Right ventricle myocardium inferior (tissue), 1 donor: ENCODE measurements at regions not wholly inside any gene's neighbourhood (a gene's known extent, or its start where the extent isn't known, plus 50 kb on each side); places are given as distances from the start of the nearest gene placed in this dataset.
"Not testable (repeated sequence)": the region's sequence is repeated elsewhere in the genome, so short reads cannot be mapped to it uniquely, and the experiment has no call there.

Experiments used
- ATAC-seq: fragments of 200-7000 bp; cut with Tn5 transposase; one replicate; pipeline ENCODE4 v1.9.1; 2020; ENCODE audit warnings: mild to moderate bottlenecking, moderate library complexity
- DNase-seq: peaks from one replicate; pipeline ENCODE4 v3.0.0; 2021; ENCODE audit errors: missing footprints
- intact Hi-C: fragments of 100-400 bp; cut with DNase I; formaldehyde crosslinking; loops from one replicate; pipeline ENCODE4 v1.11.0; 2022
- donor health status: DM: no; HTN: yes; CAD: no; lungs with severe emphysema.

DNA sequence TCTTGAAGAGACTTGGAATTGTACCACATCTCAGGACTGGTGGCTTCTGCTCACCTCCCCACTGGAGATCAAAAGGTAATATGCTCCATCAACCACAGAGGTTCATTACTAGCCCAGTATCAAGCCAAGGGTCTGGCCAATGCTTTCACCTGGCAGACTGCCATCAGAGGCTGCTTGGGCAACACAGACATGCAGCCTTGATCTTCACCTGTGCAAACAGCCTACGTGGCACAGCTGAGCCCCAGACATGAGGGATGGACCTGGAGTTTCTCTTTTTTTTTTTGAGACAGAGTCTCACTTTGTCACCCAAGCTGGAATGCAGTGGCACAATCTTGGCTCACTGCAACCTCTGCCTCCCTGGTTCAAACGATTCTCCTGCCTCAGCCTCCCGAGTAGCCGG lies 105.6 kb upstream of the HES1 start:
- DNase-seq (no peak), ATAC-seq (no peak)
- intact Hi-C loops: no loop called here

DNA sequence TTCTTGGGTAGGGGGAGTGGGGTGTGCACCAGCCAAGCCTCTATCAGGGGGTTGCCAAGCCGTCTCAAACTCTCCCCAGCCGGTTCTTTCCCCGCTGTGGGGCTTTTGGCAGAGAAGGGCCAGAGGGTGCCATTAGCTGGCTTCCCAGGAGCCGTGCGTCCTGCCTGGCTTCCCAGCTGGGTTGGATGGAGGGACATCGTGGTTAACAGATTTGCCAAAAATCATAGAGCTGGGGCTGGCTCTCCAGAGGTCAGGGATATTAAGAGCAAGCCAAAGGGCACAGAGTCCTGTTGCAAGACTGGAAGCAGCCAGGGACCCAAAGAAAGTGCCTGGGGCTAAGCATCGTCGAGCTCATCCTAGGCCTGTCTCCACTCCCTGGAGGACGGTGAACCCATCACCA lies 104.6 kb upstream of the HES1 start:
- intact Hi-C loops: no loop called here
- ATAC-seq: no peak
- DNase-seq: no peak

DNA sequence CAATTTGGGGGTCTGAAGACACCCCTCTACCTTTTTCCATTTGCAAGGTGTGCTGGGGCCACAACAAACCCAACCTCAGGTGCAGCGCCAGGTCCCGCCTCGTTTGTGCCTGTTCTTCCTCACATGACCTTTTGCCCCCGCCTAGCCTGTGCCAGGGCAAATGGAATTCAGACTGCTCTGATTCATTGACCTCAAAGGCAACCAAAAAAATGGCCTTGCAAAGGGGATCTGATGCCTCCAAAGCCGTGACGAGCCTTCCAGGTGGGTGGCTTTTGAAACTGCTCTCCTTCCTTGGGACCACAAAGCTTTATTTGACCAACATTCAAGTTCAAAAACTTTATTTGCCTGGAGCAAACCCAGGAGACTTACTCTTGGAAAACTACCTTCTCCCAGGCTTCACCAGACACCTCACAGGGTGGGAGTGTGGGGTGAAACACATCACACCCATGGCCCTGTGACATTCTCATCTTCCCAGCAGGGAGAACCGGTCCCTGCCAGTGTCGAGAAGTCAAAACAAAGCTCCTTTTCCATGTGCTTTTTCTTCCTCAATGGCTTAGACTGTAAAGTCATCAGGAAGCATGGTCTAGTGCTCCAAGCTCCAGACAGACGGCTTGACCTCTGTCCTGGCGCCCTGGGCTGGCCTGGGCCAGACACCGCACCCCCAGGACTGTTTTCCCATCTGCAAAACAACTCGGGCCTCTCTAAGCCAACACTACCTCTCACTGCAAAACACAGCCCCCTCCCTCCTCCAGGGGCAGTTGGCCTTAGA lies 103.9 kb upstream of the HES1 start:
- DNase-seq (no peak), ATAC-seq (no peak)
- intact Hi-C loops: no loop called here

DNA sequence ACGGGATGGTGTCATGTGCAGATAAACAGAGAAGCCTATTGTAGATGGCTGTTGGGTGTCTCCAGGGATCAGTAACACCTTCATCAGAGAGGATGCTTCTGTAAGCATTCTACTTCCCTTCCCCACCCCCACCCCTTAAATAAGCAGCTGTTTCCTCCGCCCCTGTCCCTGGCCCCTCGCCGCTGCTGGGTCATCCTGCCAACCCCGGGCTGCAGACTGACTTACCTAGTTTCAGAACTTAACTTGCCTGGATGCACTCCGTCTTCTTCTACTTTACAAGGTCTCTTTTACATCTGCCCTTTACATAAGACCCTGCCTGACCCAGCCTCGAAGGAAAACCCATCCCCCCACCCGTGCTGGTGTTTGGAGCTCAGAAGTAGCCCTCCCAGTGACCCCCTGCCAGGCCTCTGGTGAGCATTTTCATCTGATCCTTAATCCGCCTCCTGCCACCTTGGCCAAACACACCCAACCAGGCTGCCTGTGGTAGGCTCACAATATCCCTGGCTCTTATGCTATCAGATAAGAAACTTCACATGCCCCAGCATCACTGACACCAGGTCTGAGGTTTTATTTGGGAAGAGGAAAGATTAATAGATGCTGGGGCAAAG lies 103.0 kb upstream of the HES1 start:
- ATAC-seq: no peak
- intact Hi-C loops: no loop called here
- no peak for DNase-seq

DNA sequence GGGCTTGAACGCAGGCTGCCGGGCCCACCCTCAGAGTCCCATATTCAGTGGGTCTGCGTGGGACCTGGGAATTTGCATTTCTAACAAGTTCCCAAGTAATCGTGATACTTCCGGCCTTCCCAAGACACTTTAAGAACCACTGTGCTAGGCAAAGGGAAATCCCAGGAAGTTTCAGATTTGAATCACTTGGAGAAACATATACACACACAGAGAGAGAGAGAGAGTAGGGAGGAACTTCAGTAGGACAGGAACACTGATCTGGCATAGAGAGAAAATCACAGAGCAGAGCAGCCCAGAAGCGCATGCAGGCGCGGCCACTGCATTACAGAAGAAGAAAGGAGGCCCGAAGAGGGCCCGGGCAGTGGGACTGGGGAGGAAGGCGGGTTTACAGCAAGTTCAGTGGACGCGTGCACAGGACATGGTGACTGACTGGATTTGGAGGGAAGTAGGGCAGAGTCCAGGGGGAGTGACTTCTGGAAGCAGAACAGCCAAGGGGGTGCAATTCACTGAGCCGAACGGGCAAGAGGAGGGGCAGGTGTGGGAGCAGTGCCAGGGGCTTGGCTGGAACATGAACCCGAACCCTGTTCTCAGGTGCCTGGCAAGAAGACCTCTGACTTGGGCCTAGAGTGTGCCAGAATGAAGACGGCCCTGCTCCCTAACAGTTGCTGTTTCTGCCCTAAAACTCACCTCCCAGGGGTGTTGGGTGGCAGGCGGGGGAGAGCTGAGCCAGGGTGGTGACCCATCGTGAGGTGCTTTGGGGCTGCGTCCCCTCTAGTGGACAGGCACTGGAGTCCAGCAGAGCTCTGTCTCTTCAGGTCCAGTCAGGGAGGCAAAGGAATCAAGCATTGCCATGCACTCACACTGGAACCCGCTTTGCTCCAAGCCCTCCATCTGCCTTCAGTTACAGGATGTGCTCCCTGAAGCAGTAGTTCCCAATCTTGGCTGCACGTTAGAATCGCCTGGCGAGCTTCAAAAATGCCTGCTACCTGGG lies 101.3 kb upstream of the HES1 start:
- ATAC-seq (no peak), DNase-seq (no peak)
- intact Hi-C loops: no loop called here

DNA sequence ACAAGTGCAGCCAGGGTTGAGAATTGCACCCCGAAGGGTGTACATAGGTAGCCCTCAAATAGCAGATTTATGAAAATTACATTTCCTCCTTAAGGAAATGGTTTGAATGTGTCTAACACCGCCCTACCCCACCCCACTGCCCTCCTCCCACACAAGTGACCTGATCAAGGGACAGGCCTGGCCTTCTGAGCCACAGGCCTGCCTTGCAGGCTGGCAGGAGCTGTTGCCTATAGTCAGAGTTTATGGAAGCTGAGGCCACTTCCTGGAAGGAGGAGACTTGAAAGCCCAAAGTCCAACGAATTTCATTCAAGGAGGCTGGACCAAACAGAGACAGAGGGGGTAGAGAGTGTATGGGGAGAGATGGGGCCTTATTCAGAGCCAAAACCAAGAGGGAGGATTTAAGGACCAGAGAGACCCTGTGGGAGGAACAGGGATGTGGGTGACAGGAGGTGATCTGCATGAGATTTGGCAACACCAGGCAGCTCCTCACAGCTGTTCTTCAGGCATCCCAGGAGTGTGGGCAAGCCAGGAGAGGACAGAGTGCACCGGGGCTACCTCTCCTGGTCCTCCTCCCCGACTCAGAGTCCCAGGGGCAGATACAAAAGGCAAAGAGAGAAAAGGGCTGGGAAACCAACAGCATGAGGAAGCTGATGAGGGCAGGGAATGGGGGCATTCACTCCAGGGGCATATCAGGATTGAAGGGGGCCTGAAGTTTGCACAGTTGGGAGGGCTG lies 100.4 kb upstream of the HES1 start:
- ATAC-seq (no peak), DNase-seq (no peak)
- intact Hi-C loops: no loop called here

DNA sequence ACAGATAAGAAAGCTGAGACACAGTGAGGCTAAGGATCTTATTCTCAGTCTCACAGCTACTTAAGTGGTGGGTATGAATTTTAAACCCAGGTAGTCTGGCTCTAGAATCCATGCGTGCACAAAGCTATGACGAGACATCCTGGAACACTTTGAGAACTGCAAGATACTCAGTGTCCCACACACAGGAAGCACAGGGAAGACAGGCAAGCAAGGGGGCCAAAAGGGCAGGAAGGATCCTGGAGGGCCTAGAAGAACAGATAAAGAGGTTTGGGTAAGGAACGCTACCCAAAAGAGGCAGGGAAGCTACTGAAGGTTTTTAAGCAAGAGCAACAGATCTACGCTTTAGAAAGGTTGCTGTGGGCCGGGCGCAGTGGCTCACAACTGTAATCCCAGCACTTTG lies 99.1 kb upstream of the HES1 start:
- ATAC-seq (no peak), DNase-seq (no peak)
- intact Hi-C loops: no loop called here

DNA sequence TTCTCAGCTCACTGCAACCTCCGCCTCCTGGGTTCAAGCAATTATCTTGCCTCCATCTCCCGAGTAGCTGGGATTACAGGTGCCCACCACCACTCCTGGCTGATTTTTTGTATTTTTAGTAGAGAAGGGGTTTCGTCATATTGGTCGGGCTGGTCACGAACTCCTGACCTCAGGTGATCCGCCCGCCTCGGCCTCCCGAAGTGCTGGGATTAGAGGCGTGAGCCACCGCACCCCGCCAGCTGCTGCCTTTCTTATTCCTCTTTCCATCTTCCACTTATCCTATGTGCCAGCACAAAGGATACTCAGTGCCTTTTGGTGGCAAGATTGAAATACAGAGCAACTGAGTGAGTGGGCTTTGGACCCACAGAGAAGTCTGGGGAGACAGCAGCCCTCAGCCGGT lies 97.6 kb upstream of the HES1 start:
- intact Hi-C loops, ATAC-seq, DNase-seq: not testable (repeated sequence)

DNA sequence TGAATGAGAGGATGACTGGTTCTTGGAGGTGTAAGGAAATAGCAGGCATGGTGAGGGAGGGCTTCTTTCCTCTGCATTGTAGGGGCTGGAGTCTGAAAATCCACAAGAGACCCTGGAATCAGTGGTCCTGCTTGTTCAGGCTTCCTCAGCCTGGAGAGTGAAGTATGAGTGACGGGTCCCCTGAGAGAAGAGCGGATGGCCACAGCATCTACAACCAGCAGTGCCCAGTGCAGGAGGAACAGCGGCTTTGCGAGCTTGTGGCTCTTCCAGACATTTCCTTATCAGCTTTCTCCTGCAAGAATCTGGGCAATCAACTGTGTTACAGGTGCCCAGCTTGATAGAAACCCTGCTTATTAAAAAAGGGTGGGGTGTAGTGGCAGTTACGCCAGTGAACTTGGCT lies 97.0 kb upstream of the HES1 start:
- intact Hi-C loops: no loop called here

DNA sequence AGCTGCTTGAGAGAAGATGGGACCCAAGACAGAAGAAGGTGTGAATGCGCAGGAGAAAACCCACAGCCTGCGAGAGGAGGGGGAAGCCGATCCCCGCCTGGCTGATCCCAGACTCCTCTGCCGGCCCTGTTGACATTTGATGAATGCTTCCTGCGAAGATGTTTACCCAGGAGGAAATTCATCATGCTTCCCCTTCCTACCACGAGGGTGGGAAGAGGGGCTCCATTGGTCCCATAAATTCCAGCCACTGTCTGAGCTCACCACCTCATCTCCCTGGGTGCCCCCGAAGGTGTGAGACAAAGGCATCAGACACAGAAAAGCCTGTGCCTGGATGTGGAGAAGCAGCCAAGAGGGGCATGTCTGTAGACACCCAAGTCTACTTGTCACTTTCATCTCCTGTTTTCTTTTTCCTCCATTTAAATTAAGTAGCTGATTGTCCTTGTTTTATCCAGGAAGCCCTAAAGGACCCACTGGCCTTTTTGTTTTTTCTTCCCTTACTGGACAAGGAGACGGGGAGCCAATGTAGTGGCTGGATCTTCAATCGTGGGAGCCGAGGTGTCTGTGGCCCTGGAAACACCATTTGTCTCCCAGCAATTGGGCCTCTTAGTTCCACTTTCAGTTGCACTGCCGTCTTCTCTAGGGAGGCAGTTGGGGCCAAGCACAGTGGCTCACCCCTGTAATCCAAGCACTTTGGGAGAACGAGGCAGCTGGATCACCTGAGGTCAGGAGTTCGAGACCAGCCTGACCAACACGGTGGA lies 95.3 kb upstream of the HES1 start:
- ATAC-seq: no peak
- intact Hi-C loops: no loop called here
- no peak for DNase-seq

More for the DNA sequence above, 97.0 kb upstream of the HES1 start:
- DNase-seq (no peak), ATAC-seq (no peak)

DNA sequence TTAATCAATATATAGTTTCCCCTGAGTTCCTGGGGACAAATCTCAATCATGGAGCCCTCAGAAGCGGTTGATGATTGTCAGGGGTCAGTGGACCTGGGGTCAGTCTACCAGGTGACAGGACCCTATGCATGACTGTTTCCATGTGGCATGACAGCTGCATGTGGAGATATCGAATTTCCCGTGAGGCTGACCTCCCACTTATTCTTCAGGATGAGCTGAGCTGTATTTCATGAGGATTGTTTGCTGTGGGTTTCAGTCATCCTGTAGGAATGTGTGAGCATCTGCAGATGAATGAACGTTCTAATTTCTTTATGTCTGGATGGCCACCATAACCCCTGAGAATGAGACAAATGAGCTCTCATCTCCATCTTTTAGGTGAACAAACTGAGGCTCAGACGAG lies 93.0 kb upstream of the HES1 start:
- DNase-seq: no peak
- ATAC-seq: no peak
- intact Hi-C loops: no loop called here

DNA sequence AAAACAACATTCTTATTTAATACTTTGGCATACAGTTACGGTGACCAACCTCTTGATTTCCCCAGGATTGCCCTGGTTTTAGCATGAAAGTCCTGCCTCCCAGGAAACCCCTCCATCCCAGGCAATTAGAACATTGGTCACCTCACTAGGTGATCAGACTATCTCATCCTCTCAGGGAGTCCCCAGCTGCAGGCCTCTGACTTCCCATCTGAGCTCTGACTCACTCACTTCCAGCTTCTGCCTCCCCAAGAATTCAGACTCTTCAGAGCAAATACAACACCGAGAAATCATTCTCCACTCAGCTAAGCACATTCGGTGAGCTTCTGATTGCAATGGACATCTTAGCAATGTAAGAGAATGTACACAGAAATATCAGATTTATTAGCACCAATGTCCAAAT lies 92.4 kb upstream of the HES1 start:
- DNase-seq (no peak), ATAC-seq (no peak)
- intact Hi-C loops: no loop called here

DNA sequence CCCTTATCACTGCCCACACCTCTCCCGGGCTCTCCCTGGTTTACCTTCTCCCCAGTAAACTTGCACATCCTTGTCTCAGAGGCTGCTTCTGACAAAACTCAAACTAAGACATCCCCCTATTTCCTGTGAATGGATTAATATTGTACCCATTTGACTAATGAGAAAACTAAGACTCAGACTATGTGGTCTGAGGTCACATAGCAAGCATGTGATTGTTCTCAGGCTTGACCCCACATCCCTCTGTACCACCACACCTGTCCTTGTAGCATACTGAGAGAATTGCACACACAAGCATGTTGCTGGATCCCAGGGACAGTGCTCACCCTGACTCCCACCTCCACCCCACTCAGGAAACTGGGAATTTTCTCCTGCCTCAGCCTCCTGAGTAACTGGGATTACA lies 90.7 kb upstream of the HES1 start:
- no peak for ATAC-seq
- intact Hi-C loops: no loop called here

DNA sequence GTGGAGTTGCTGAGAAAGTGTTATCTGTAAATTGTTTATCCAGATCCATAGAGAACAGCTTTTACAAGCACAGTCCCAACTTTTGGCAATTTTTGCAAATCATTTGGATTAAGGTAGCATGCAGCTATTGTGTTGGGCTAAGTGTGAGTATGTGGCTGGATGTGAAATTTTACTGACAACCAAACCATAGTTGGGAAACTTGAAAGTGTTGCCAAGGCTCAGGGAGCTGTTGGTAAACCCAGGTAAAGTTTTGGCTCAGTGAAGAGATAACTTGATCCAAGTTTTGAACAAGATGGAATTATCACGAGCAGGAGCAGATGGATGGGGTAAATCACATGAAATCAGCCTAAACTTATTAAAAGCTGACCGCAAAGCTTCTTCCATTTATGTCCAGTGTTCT lies 90.0 kb upstream of the HES1 start:
- DNase-seq (no peak), ATAC-seq (no peak)
- intact Hi-C loops: no loop called here

More for the DNA sequence above, 90.7 kb upstream of the HES1 start:
- no peak for DNase-seq

DNA sequence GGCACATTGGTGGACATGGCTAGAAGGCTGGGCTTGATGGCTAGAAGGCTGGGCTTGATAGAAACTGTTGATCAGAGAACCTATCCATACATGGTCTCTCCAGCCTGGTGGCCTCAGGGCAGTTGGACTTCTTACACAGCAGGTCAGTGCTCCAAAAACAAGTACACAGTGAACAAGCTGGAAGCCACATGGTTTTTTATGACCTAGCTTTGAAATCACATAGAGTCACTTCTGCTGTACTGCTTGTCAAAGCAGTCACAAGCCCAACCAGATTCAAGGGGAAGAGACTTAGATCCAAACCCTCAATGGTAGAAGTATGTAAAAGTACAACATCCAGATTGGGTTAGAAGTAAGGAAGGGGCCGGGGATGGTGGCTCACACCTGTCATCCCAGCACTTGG lies 89.4 kb upstream of the HES1 start:
- intact Hi-C loops: no loop called here

DNA sequence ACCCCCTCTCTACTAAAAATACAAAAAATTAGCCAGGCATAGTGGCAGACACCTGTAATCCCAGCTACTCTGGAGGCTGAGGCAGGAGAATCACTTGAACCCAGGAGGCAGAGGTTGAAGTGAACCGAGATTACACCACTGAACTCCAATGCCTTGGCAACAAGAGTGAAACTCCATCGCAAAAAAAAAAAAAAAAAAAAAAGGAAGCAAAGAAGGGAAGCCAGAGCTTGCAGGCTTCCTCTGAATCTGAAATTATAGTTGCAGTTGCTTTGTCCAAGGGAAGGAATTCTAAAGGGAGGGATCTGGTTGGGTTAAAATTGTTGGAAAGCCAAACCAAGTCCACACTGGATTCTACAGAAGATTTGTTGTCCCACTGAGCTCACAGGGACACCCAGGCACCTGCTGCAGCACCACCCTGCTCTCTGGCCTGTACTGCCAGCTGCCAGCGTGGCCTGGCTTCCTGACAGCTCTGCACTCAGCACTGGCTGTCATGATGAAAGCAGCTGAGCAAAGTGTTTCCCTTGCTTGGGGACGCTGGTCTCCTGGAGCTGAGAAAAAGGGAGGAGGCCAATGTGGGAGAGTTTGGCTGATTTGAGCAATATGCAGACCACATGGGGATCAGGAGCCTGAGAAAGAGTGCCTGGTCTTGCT lies 88.8 kb upstream of the HES1 start:
- DNase-seq (peak; percentile 82), ATAC-seq (peak; percentile 91)
- intact Hi-C loops: no loop called here

More for the DNA sequence above, 89.4 kb upstream of the HES1 start:
- no peak for ATAC-seq
- DNase-seq: no peak

DNA sequence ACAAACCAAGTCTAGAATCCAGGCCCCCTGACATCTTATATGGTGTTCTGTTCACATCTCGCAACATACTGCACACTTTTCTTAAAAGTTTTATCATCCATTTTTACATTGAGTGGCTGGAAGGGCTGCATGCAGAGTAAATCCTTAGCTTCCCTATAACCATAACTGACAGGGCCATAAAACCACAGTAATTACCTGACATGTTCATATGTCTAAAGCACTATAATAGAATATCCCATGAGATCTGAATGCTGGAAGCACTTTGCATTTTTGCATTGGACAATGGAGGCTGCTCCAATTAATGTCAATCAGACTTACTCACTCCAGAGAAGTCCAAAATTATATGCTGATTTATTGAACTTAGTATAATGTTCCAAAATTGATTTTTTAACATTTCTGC lies 86.6 kb upstream of the HES1 start:
- intact Hi-C loops: no loop called here
- no peak for DNase-seq
- no peak for ATAC-seq

DNA sequence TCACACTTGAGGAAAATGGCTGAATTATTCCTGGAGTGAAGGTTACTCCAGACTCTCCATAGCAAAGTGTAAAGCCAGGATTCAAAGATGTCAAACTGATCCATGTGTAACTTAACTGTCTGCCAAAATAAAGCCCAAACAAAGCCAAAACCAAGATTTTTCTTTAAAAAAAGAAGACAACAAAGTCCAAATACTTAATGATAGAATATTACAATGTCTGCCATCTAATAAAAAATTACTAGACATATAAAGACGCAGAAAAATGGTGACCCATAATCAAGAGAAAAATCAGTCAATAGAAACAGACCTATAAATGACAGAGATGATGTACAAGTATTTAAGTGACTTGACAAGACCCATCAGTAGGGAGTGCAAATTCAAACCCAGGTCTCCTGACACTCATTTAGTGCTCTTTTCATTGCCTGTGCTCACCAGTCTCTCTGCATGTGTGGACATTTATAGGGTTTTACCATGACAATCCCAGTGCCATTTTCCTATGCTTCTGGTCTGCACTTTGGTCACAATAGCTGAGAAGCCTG lies 85.1 kb upstream of the HES1 start:
- intact Hi-C loops: no loop called here
- ATAC-seq (no peak), DNase-seq (no peak)
